H9 (cell line): ENCODE measurements at regions not wholly inside any gene's neighbourhood (a gene's known extent, or its start where the extent isn't known, plus 50 kb on each side); places are given as distances from the start of the nearest gene placed in this dataset.

Experiments used
- DNase-seq: peaks from one replicate; pipeline ENCODE4 v3.0.0-alpha.2; 2017
- H2AFZ ChIP-seq: one replicate; pipeline ENCODE4 v1.6.1; 2013; ENCODE audit warnings: mild to moderate bottlenecking, low read length, control low read depth, moderate library complexity
- H2AK5ac ChIP-seq: 2 replicates; pipeline ENCODE4 v1.6.1; 2013; ENCODE audit warnings: low read length, control low read depth, mixed read lengths; ENCODE audit not compliant: insufficient read length
- H2BK120ac ChIP-seq: one replicate; pipeline ENCODE4 v1.6.1; 2013; ENCODE audit warnings: low read depth, mild to moderate bottlenecking, low read length, control low read depth, inconsistent platforms; ENCODE audit not compliant: poor library complexity, severe bottlenecking
- H2BK12ac ChIP-seq: 2 replicates; pipeline ENCODE4 v1.6.1; 2013; ENCODE audit warnings: low read length, control low read depth, mixed read lengths, low read depth; ENCODE audit not compliant: insufficient read length
- H2BK15ac ChIP-seq: 2 replicates; pipeline ENCODE4 v1.6.1; 2013; ENCODE audit warnings: low read depth, low read length, control low read depth
- H2BK20ac ChIP-seq: one replicate; pipeline ENCODE4 v1.6.1; 2013; ENCODE audit warnings: low read depth, mild to moderate bottlenecking, low read length, control low read depth, inconsistent platforms; ENCODE audit not compliant: poor library complexity, severe bottlenecking
- H2BK5ac ChIP-seq: 2 replicates; pipeline ENCODE4 v1.6.1; 2013; ENCODE audit warnings: low read length, control low read depth, mixed read lengths; ENCODE audit not compliant: insufficient read length
- H3K14ac ChIP-seq: 2 replicates; pipeline ENCODE4 v1.6.1; 2013; ENCODE audit warnings: low read length, control low read depth; ENCODE audit not compliant: insufficient read depth
- H3K18ac ChIP-seq: 2 replicates; pipeline ENCODE4 v1.6.1; 2013; ENCODE audit warnings: low read depth, mild to moderate bottlenecking, mixed read lengths, low read length, control low read depth; ENCODE audit not compliant: insufficient read length
- H3K23ac ChIP-seq: 2 replicates; pipeline ENCODE4 v1.6.1; 2013; ENCODE audit warnings: low read length, control low read depth, mixed read lengths, low read depth; ENCODE audit not compliant: insufficient read length
- H3K23me2 ChIP-seq: 2 replicates; pipeline ENCODE4 v1.6.1; 2013; ENCODE audit warnings: low read depth, mild to moderate bottlenecking, mixed read lengths, low read length, control low read depth; ENCODE audit not compliant: insufficient read length, poor library complexity, severe bottlenecking
- H3K27ac ChIP-seq: 2 replicates; pipeline ENCODE4 v1.5.1; 2013; ENCODE audit warnings: low read length, control low read depth, mixed read lengths, low read depth; ENCODE audit not compliant: insufficient read length
- H3K27me3 ChIP-seq: 2 replicates; pipeline ENCODE4 v1.6.1; 2013; ENCODE audit warnings: low read length, control low read depth, inconsistent platforms; ENCODE audit not compliant: insufficient read depth
- H3K4ac ChIP-seq: 2 replicates; pipeline ENCODE4 v1.6.1; 2013; ENCODE audit warnings: low read depth, mild to moderate bottlenecking, control low read depth, inconsistent platforms, low read length, moderate library complexity
- H3K4me1 ChIP-seq: 2 replicates; pipeline ENCODE4 v1.6.1; 2013; ENCODE audit warnings: low read length, control low read depth, inconsistent platforms; ENCODE audit not compliant: insufficient read depth
- H3K4me2 ChIP-seq: 2 replicates; pipeline ENCODE4 v1.6.1; 2013; ENCODE audit warnings: low read length, control low read depth, mixed read lengths; ENCODE audit not compliant: insufficient read length, insufficient read depth
- H3K56ac ChIP-seq: 2 replicates; pipeline ENCODE4 v1.6.1; 2013; ENCODE audit warnings: low read depth, mild to moderate bottlenecking, mixed read lengths, low read length, control low read depth; ENCODE audit not compliant: insufficient read length
- H3K79me1 ChIP-seq: 2 replicates; pipeline ENCODE4 v1.6.1; 2013; ENCODE audit warnings: low read depth, mild to moderate bottlenecking, moderate library complexity, low read length, control low read depth, inconsistent platforms; ENCODE audit not compliant: insufficient read depth, poor library complexity, severe bottlenecking
- H3K79me2 ChIP-seq: 2 replicates; pipeline ENCODE4 v1.6.1; 2013; ENCODE audit warnings: low read length, control low read depth, inconsistent platforms; ENCODE audit not compliant: insufficient read depth
- H3K9ac ChIP-seq: 2 replicates; pipeline ENCODE4 v1.6.1; 2013; ENCODE audit warnings: low read length, control low read depth, mixed read lengths; ENCODE audit not compliant: insufficient read length; ENCODE audit errors: extremely low read depth
- H3K9me3 ChIP-seq: one replicate; pipeline ENCODE4 v1.6.1; 2013; ENCODE audit warnings: low read depth, low read length, inconsistent platforms; ENCODE audit not compliant: control insufficient read depth
- H3T11ph ChIP-seq: one replicate; pipeline ENCODE4 v1.6.1; 2013; ENCODE audit warnings: mild to moderate bottlenecking, low read length, control low read depth, inconsistent platforms
- H4K20me1 ChIP-seq: one replicate; pipeline ENCODE4 v1.6.1; 2013; ENCODE audit not compliant: control insufficient read depth, insufficient read length, insufficient read depth
- H4K5ac ChIP-seq: 2 replicates; pipeline ENCODE4 v1.6.1; 2013; ENCODE audit warnings: low read depth, mild to moderate bottlenecking, mixed read lengths, low read length, control low read depth; ENCODE audit not compliant: insufficient read length
- H4K8ac ChIP-seq: replicated peaks from 2 replicates; pipeline ENCODE4 v1.6.1; 2013; ENCODE audit warnings: low read length, control low read depth, mixed read lengths, low read depth; ENCODE audit not compliant: insufficient read length
- H4K91ac ChIP-seq: 2 replicates; pipeline ENCODE4 v1.6.1; 2013; ENCODE audit warnings: low read depth, mild to moderate bottlenecking, moderate library complexity, mixed read lengths, low read length, control low read depth; ENCODE audit not compliant: insufficient read length
- H3K27ac Mint-ChIP-seq, 3 experiments: 2 replicates in 2 of 3; 3 replicates in 1 of 3; pipeline ENCODE4 v1.8.0; 2020 to 2021; ENCODE audit warnings: mixed read lengths in 3 of 3, mild to moderate bottlenecking in 1 of 3, moderate library complexity in 1 of 3
- H3K27me3 Mint-ChIP-seq: 2 replicates; pipeline ENCODE4 v1.8.0; 2021; ENCODE audit warnings: low read depth, mild to moderate bottlenecking, moderate library complexity, mixed read lengths
- H3K36me3 Mint-ChIP-seq, 3 experiments: 2 replicates in 2 of 3; 3 replicates in 1 of 3; pipeline ENCODE4 v1.8.0; 2020 to 2021; ENCODE audit warnings: low read depth in 3 of 3, mixed read lengths in 3 of 3; ENCODE audit not compliant: insufficient read depth in 1 of 3
- H3K4me1 Mint-ChIP-seq, 2 experiments: 2 replicates each; pipeline ENCODE4 v1.8.0; 2020; ENCODE audit warnings: mixed read lengths in 2 of 2
- H3K4me3 Mint-ChIP-seq, 2 experiments: 2 replicates in 1 of 2; 3 replicates in 1 of 2; pipeline ENCODE4 v1.8.0; 2020 to 2021; ENCODE audit warnings: mild to moderate bottlenecking in 2 of 2, mixed read lengths in 2 of 2, moderate library complexity in 1 of 2
- H3K9me3 Mint-ChIP-seq, 2 experiments: 2 replicates in 1 of 2; 3 replicates in 1 of 2; pipeline ENCODE4 v1.8.0; 2020; ENCODE audit warnings: mild to moderate bottlenecking in 2 of 2, mixed read lengths in 2 of 2, moderate library complexity in 1 of 2
- CTCF ChIP-seq: fragments of 200-600 bp; sonication (generic); conservative IDR thresholded peaks from 3 replicates; pipeline ENCODE4 v1.8.0; 2021; ENCODE audit warnings: antibody characterized with exemption, mild to moderate bottlenecking
- WGBS: extraction: QIAGEN DNeasy Blood & Tissue Kit; methylation state at CpG from one replicate; pipeline ENCODE4 v1.1.7; 2013; ENCODE audit warnings: missing lambda C conversion rate, low lambda C conversion rate, mixed read lengths; ENCODE audit not compliant: insufficient read length; ENCODE audit errors: extremely low coverage; 5-methylcytosine and 5-hydroxymethylcytosine counted together

- Histone ChIP-seq H3K4ac (no peak overlapping the region), H3K23ac (no peak overlapping the region), H3K79me2 (no peaks in the 10 kb centered on the region), H4K20me1 (no peaks in the 10 kb centered on the region), H3T11ph (no peak overlapping the region), H4K8ac (no peak overlapping the region), H2AK5ac (no peak overlapping the region), H3K14ac (no peak overlapping the region), H3K18ac (no peak overlapping the region), H3K56ac (no peak overlapping the region), H3K4me2 (no peak overlapping the region), H2BK5ac (no peak overlapping the region), H2BK20ac (no peak overlapping the region), H3K79me1 (no peaks in the 10 kb centered on the region), H3K27ac (no peak overlapping the region), H4K5ac (no peak overlapping the region), H2BK12ac (no peak overlapping the region), H3K9me3 (no peaks in the 10 kb centered on the region), H4K91ac (no peak overlapping the region), H2AFZ (no peak overlapping the region), H3K9ac (no peak overlapping the region), H3K4me1 (no peaks in the 10 kb centered on the region), H2BK120ac (no peak overlapping the region), H3K23me2 (no peaks in the 10 kb centered on the region), H3K27me3 (no peaks in the 10 kb centered on the region; the same call in 1 of the 2 replicates), H2BK15ac (no peak overlapping the region)
- no CpG with 5 or more reads among the region's 9 CpGs for WGBS
- Mint-ChIP-seq H3K4me1 (peaks cover 0 to 2% of the 10 kb centered on the region in 2 experiments; a peak in 1 of 4 replicates), H3K27me3 (peaks cover 49% of the 10 kb centered on the region), H3K36me3 (no peaks in the 10 kb centered on the region), H3K9me3 (peaks cover 3 to 4% of the 10 kb centered on the region in 2 experiments; a peak in 3 of 5 replicates), H3K27ac (no peak overlapping the region), H3K4me3 (no peak overlapping the region)
- no peak for DNase-seq
- TF ChIP-seq CTCF, result no peak
These were observed 205.2 kb upstream of the CDH4 start for GRCh38 chr20:61046721-61047351.
